HepG2 (cell line): ENCODE measurements at regions not wholly inside any gene's neighbourhood (a gene's known extent, or its start where the extent isn't known, plus 50 kb on each side); places are given as distances from the start of the nearest gene placed in this dataset.

Experiments used
- ATAC-seq: fragments of 200-7000 bp; cut with Tn5 transposase; 3 replicates; pipeline ENCODE4 v1.9.1; 2020; ENCODE audit warnings: mild to moderate bottlenecking, moderate library complexity
- BruUV-seq: library from RNA; stranded (reverse); fragments of 400-500 nt; replicated peaks from 2 replicates; lab custom pipeline; 2021; lab: Mats Ljungman, UMichigan
- CTCF ChIA-PET: fragments of 300-600 bp; formaldehyde crosslinking; extraction: SDS; loops from one replicate; lab custom pipeline; 2021; ENCODE audit warnings: low total read pairs, inconsistent platforms, low intra/inter-chr PET ratio; lab: Yijun Ruan, JAX
- POLR2A ChIA-PET: fragments of 350-600 bp; sonication (Branson Sonifier 250); formaldehyde crosslinking; loops from one replicate; lab custom pipeline; 2020; ENCODE audit warnings: antibody characterized with exemption, inconsistent platforms; lab: Yijun Ruan, JAX
- DNase-seq: peaks from one replicate; pipeline ENCODE4 v3.0.0-alpha.2; 2015; ENCODE audit warnings: low spot score
- FAIRE-seq: peaks from 3 replicates; lab custom pipeline; 2011; peaks lifted over from hg19 to GRCh38; lab: Jason Lieb, UNC
- H2AFZ ChIP-seq: one replicate; pipeline ENCODE4 v1.6.1; 2011; ENCODE audit warnings: low read length, inconsistent platforms
- H3K27ac ChIP-seq: fragments of 300-600 bp; 3 replicates; pipeline ENCODE4 v1.8.0; 2011; ENCODE audit warnings: mixed run types, mild to moderate bottlenecking, mixed read lengths, low read length, inconsistent platforms; ENCODE audit not compliant: insufficient read depth; ENCODE audit errors: extremely low read length
- H3K27me3 ChIP-seq, 2 experiments: fragments of 200-600 bp in 1 of 2; 2 replicates in 1 of 2; 3 replicates in 1 of 2; pipeline versions ENCODE4 v1.6.0 to v1.8.0; 2011; ENCODE audit warnings: low read length in 2 of 2, mild to moderate bottlenecking in 2 of 2, moderate library complexity in 2 of 2, inconsistent platforms in 1 of 2; ENCODE audit not compliant: insufficient read depth in 2 of 2, control insufficient read depth in 1 of 2
- H3K36me3 ChIP-seq, 2 experiments: fragments of 200-600 bp in 1 of 2; replicated peaks in 1 of 2; 2 replicates in 1 of 2; 3 replicates in 1 of 2; pipeline versions ENCODE4 v1.5.1 to v1.8.0; 2011; ENCODE audit warnings: low read length in 2 of 2, inconsistent platforms in 1 of 2; ENCODE audit not compliant: insufficient read depth in 2 of 2, control insufficient read depth in 1 of 2
- H3K4me1 ChIP-seq: 2 replicates; pipeline ENCODE4 v1.5.1; 2012; ENCODE audit warnings: low read length, inconsistent platforms; ENCODE audit not compliant: insufficient read depth
- H3K4me2 ChIP-seq: 2 replicates; pipeline ENCODE4 v1.6.0; 2011; ENCODE audit warnings: low read depth, low read length, inconsistent platforms
- H3K4me3 ChIP-seq, 3 experiments: fragments of 200-600 bp in 1 of 3; sonication (generic), shearing (Covaris generic) in 1 of 3; replicated peaks in 1 of 3; 2 replicates each; pipeline ENCODE4 v1.5.1; 2011 to 2016; ENCODE audit warnings: low read length in 3 of 3, inconsistent platforms in 2 of 3, low read depth in 2 of 3, mild to moderate bottlenecking in 2 of 3, control low read depth in 1 of 3, mixed read lengths in 1 of 3; ENCODE audit not compliant: insufficient read depth in 1 of 3
- H3K79me2 ChIP-seq: one replicate; pipeline ENCODE4 v1.6.1; 2011; ENCODE audit warnings: low read length, inconsistent platforms; ENCODE audit not compliant: insufficient read depth
- H3K9ac ChIP-seq: 2 replicates; pipeline ENCODE4 v1.6.0; 2011; ENCODE audit warnings: mild to moderate bottlenecking, low read depth, low read length, inconsistent platforms; ENCODE audit not compliant: insufficient read depth
- H3K9me3 ChIP-seq: 2 replicates; pipeline ENCODE4 v1.5.1; 2012; ENCODE audit warnings: mild to moderate bottlenecking, low read length
- H4K20me1 ChIP-seq: 2 replicates; pipeline ENCODE4 v1.6.0; 2011; ENCODE audit warnings: inconsistent platforms, mild to moderate bottlenecking, low read length, moderate library complexity; ENCODE audit not compliant: insufficient read depth
- BHLHE40 ChIP-seq: IDR thresholded peaks from 2 replicates; pipeline ENCODE4 v1.6.1; 2011; ENCODE audit warnings: low read length, improper control_type of control experiment
- CBFB ChIP-seq: sonication (generic); formaldehyde crosslinking; IDR thresholded peaks from 2 replicates; pipeline ENCODE4 v1.4.0; 2020; ENCODE audit warnings: missing genetic modification reagents
- FOXA1 ChIP-seq, 2 experiments: fragments of 450-650 bp in 1 of 2; sonication (generic) in 1 of 2; formaldehyde crosslinking in 1 of 2; IDR thresholded peaks; 2 replicates each; pipeline versions ENCODE4 v1.4.0 to v1.6.1; 2016 to 2020; ENCODE audit warnings: missing genetic modification reagents in 1 of 2
- RFX1 ChIP-seq: fragments of 450-650 bp; IDR thresholded peaks from 2 replicates; pipeline ENCODE4 v1.6.1; 2017
- RORA ChIP-seq: sonication (generic); formaldehyde crosslinking; IDR thresholded peaks from 2 replicates; pipeline ENCODE4 v1.5.0; 2020; ENCODE audit warnings: mild to moderate bottlenecking, missing genetic modification reagents, moderate library complexity
- ZBTB42 ChIP-seq: sonication (generic); formaldehyde crosslinking; IDR thresholded peaks from 2 replicates; pipeline ENCODE4 v1.5.0; 2020; ENCODE audit warnings: mild to moderate bottlenecking, missing genetic modification reagents
- ZNF20 ChIP-seq: sonication (generic); formaldehyde crosslinking; IDR thresholded peaks from 2 replicates; pipeline ENCODE4 v1.4.0; 2020; ENCODE audit warnings: mild to moderate bottlenecking, moderate library complexity, missing genetic modification reagents
- ZNF446 ChIP-seq: sonication (generic); formaldehyde crosslinking; IDR thresholded peaks from 2 replicates; pipeline ENCODE4 v1.5.0; 2020; ENCODE audit warnings: mild to moderate bottlenecking, missing genetic modification reagents
- ZNF674 ChIP-seq: sonication (generic); formaldehyde crosslinking; IDR thresholded peaks from 2 replicates; pipeline ENCODE4 v1.5.0; 2020; ENCODE audit warnings: low read depth, mild to moderate bottlenecking, missing genetic modification reagents
- ZNF713 ChIP-seq: sonication (generic); formaldehyde crosslinking; IDR thresholded peaks from 2 replicates; pipeline ENCODE4 v1.4.0; 2020; ENCODE audit warnings: mild to moderate bottlenecking, missing genetic modification reagents
- ZNF891 ChIP-seq: sonication (generic); formaldehyde crosslinking; IDR thresholded peaks from 2 replicates; pipeline ENCODE4 v1.5.0; 2020; ENCODE audit warnings: mild to moderate bottlenecking, missing genetic modification reagents
- WGBS: methylation state at CpG from one replicate; pipeline ENCODE4 v1.1.6; 2017; ENCODE audit warnings: low lambda C conversion rate; 5-methylcytosine and 5-hydroxymethylcytosine counted together
- in situ Hi-C: cut with HindIII; loops from 2 replicates; pipeline ENCODE4 v1.10.0; 2017; ENCODE audit warnings: low pct_unique_long_range_greater_than_20kb; ENCODE audit not compliant: extremely low pct_ligation_motif_present
- intact Hi-C: fragments of 100-400 bp; cut with micrococcal nuclease; formaldehyde crosslinking; loops from one replicate; pipeline ENCODE4 v1.10.0; 2022; ENCODE audit not compliant: unreplicated experiment

DNA sequence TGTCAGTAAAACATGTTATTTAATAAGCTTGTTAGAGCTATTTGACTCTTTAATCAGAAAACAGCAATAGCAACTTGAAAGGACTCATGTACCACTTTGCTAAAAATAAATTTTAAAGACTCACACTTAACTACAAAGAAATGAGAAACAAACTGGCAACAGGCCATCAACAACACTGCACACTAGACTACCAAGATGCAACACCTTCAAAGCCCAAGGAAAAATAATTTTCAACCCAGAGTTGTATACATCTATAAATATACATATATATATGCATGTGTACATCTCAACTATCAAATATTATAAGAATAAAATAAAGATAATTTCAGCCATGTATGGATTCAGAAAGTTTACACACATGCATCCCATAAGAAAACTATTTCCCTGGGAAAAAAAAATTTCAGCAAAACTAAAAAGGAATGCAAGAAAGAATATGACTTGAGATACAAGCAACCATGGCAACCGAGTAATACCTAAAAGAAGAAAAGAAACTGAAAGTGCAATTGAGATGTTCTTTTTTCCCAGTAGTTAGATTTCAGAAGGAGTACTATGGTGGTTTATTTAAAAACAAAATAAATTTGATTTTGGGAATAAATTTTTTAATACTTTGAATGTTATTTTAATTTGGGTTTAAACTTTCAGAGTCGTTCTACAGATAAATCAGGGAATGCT, 303.8 kb downstream of the UBE3D start:
- no peak for DNase-seq
- no peak overlapping the region for H3K9ac ChIP-seq
- no peaks in the 10 kb centered on the region for H3K36me3 ChIP-seq
- no peak overlapping the region for H3K4me3 ChIP-seq
- H3K4me1 ChIP-seq = no peaks in the 10 kb centered on the region
- POLR2A ChIA-PET = no interaction called here
- no peaks in the 10 kb centered on the region; a peak in 1 of 5 replicates for H3K27me3 ChIP-seq
- no peak for FAIRE-seq
- no peak for ATAC-seq
- in situ Hi-C loops (no loop called here), intact Hi-C loops (no loop called here)
- 15% methylated on average over 2 of the region's 2 CpGs for WGBS
- CTCF ChIA-PET = no interaction called here
- no peak overlapping the region for H2AFZ ChIP-seq
- no TSS peak for BruUV-seq
- no peak overlapping the region for H3K27ac ChIP-seq
- no peaks in the 10 kb centered on the region for H3K9me3 ChIP-seq
- no peaks in the 10 kb centered on the region for H4K20me1 ChIP-seq
- H3K4me2 ChIP-seq = no peak overlapping the region
- no peaks in the 10 kb centered on the region for H3K79me2 ChIP-seq
- no peak for TF ChIP-seq ZBTB42
- TF ChIP-seq BHLHE40 = no peak
- TF ChIP-seq, all 625 proteins: peak for 0

DNA sequence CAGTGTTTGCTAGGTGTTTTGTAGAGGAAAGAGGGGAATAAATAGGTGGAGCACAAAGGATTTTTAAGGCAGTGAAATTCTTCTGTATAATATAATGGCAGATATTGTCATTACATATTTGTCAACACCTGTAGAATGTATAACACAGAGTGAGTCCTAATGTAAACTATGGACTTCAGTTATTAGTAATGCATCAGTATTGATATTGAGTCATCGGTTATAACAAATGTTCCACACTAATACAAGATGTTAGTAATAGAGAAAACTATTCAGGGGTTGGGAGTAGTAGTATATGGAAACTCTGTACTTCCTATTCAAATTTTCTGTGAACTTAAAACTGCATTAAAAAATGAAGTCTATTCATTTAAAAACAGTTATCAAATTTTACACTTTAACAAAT, 299.2 kb downstream of the UBE3D start:
- no TSS peak for BruUV-seq

More for the DNA sequence above, 299.2 kb downstream of the UBE3D start:
- H3K4me3 ChIP-seq = no peak overlapping the region
- H4K20me1 ChIP-seq = no peaks in the 10 kb centered on the region
- in situ Hi-C loops = no loop called here
- no peak overlapping the region for H2AFZ ChIP-seq
- H3K9ac ChIP-seq = no peak overlapping the region
- H3K27me3 ChIP-seq = no peaks in the 10 kb centered on the region
- DNase-seq = no peak
- 6% methylated on average over 1 of the region's 1 CpG for WGBS
- no peaks in the 10 kb centered on the region for H3K79me2 ChIP-seq
- no peaks in the 10 kb centered on the region for H3K36me3 ChIP-seq
- no peak overlapping the region for H3K27ac ChIP-seq
- ChIA-PET POLR2A (no interaction called here), CTCF (no interaction called here)
- no peaks in the 10 kb centered on the region for H3K4me1 ChIP-seq
- no peak for ATAC-seq
- no peak for FAIRE-seq
- no peak overlapping the region for H3K4me2 ChIP-seq
- no peak for TF ChIP-seq FOXA1 (IDR thresholded peaks at IDR 0.05)
- no peak for TF ChIP-seq FOXA1 (CRISPR knock-in tag; IDR thresholded peaks at IDR 0.05)
- TF ChIP-seq ZNF891 = no peak
- no peak for TF ChIP-seq ZNF674
- TF ChIP-seq ZNF446 (CRISPR knock-in tag) = no peak
- no peak for TF ChIP-seq ZNF713 (CRISPR knock-in tag)
- no peak for TF ChIP-seq ZNF20 (CRISPR knock-in tag)
- TF ChIP-seq CBFB (CRISPR knock-in tag) = no peak
- TF ChIP-seq RFX1 = no peak
- no peak for TF ChIP-seq RORA (CRISPR knock-in tag)
- intact Hi-C loops = no loop called here
- no peaks in the 10 kb centered on the region for H3K9me3 ChIP-seq
